ENCODE measurements at regions not wholly inside any gene's neighbourhood (a gene's known extent, or its start where the extent isn't known, plus 50 kb on each side); places are given as distances from the start of the nearest gene placed in this dataset.

- H3K4me3 ChIP-seq (ENCODE audit: control insufficient read depth in 2 of 3, extremely low read depth in 1 of 3, insufficient read depth in 2 of 3, low read depth in 1 of 3, low read length in 3 of 3) = no peak overlapping the region
- H3K9me1 ChIP-seq (ENCODE audit: control insufficient read depth, extremely low read depth, insufficient read depth, low read length) = no peaks in the 10 kb centered on the region
- no peaks in the 10 kb centered on the region for H3K27me3 ChIP-seq (ENCODE audit: control insufficient read depth, extremely low read depth, insufficient read depth, low read length)
- no peak overlapping the region for H2AFZ ChIP-seq (ENCODE audit: control insufficient read depth, low read length)
- H4K20me1 ChIP-seq (ENCODE audit: control insufficient read depth, extremely low read depth, insufficient read depth, low read length) = no peaks in the 10 kb centered on the region
- dilution Hi-C loops (cut with MboI; ENCODE audit: extremely low pct_ligation_motif_present, low sequenced_read_pairs) = no loop called here
- no peaks in the 10 kb centered on the region for H3K9me3 ChIP-seq (ENCODE audit: control insufficient read depth, low read depth, low read length)
- no peak overlapping the region for H3K9ac ChIP-seq (ENCODE audit: control insufficient read depth, extremely low read depth, insufficient read depth, low read length)
- no peaks in the 10 kb centered on the region for H3K36me3 ChIP-seq (ENCODE audit: control insufficient read depth in 2 of 2, extremely low read depth in 1 of 2, insufficient read depth in 2 of 2, low read length in 2 of 2)
- no peak overlapping the region for H3K27ac ChIP-seq (ENCODE audit: control insufficient read depth, insufficient read depth, low read length)
- H3K4me2 ChIP-seq (ENCODE audit: control insufficient read depth, extremely low read depth, insufficient read depth, low read depth, low read length) = no peak overlapping the region
- H3K4me1 ChIP-seq (ENCODE audit: control insufficient read depth, extremely low read depth, insufficient read depth, low read length) = no peaks in the 10 kb centered on the region
- FAIRE-seq (no peak), DNase-seq (ENCODE audit: low read depth, low spot score) (no peak)
- TF ChIP-seq CTCF (optimal IDR thresholded peaks at IDR 0.05 in 1 of 3, IDR thresholded peaks at IDR 0.05 in 1 of 3, conservative IDR thresholded peaks at IDR 0.05 in 1 of 3; ENCODE audit: extremely low read depth in 1 of 3, insufficient read depth in 2 of 3, low read length in 3 of 3) = no peak
- no peak for TF ChIP-seq EZH2 (IDR thresholded peaks at IDR 0.05; ENCODE audit: low read length)
- H3K79me2 ChIP-seq (ENCODE audit: control insufficient read depth, insufficient read depth, low read length) = no peaks in the 10 kb centered on the region
Measured at GRCh38 chr4:66506985-66507384, 836.7 kb upstream of the EPHA5 start.

GRCh38 chr4:66501997-66502396, 831.7 kb upstream of the EPHA5 start:
- Histone ChIP-seq H3K9ac (ENCODE audit: control insufficient read depth, extremely low read depth, insufficient read depth, low read length) (no peak overlapping the region), H3K4me3 (ENCODE audit: control insufficient read depth in 2 of 3, extremely low read depth in 1 of 3, insufficient read depth in 2 of 3, low read depth in 1 of 3, low read length in 3 of 3) (no peak overlapping the region), H4K20me1 (ENCODE audit: control insufficient read depth, extremely low read depth, insufficient read depth, low read length) (no peaks in the 10 kb centered on the region), H2AFZ (ENCODE audit: control insufficient read depth, low read length) (no peak overlapping the region), H3K27me3 (ENCODE audit: control insufficient read depth, extremely low read depth, insufficient read depth, low read length) (no peaks in the 10 kb centered on the region), H3K36me3 (ENCODE audit: control insufficient read depth in 2 of 2, extremely low read depth in 1 of 2, insufficient read depth in 2 of 2, low read length in 2 of 2) (no peaks in the 10 kb centered on the region), H3K9me3 (ENCODE audit: control insufficient read depth, low read depth, low read length) (no peaks in the 10 kb centered on the region), H3K4me2 (ENCODE audit: control insufficient read depth, extremely low read depth, insufficient read depth, low read depth, low read length) (no peak overlapping the region), H3K79me2 (ENCODE audit: control insufficient read depth, insufficient read depth, low read length) (no peaks in the 10 kb centered on the region), H3K4me1 (ENCODE audit: control insufficient read depth, extremely low read depth, insufficient read depth, low read length) (no peaks in the 10 kb centered on the region), H3K27ac (ENCODE audit: control insufficient read depth, insufficient read depth, low read length) (no peak overlapping the region), H3K9me1 (ENCODE audit: control insufficient read depth, extremely low read depth, insufficient read depth, low read length) (no peaks in the 10 kb centered on the region)
- dilution Hi-C loops (cut with MboI; ENCODE audit: extremely low pct_ligation_motif_present, low sequenced_read_pairs) = no loop called here
- TF ChIP-seq CTCF (optimal IDR thresholded peaks at IDR 0.05 in 1 of 3, IDR thresholded peaks at IDR 0.05 in 1 of 3, conservative IDR thresholded peaks at IDR 0.05 in 1 of 3; ENCODE audit: extremely low read depth in 1 of 3, insufficient read depth in 2 of 3, low read length in 3 of 3) = no peak
- FAIRE-seq = no peak
- no peak for DNase-seq (ENCODE audit: low read depth, low spot score)

All from keratinocyte (primary cell).